ENCODE measurements at regions not wholly inside any gene's neighbourhood (a gene's known extent, or its start where the extent isn't known, plus 50 kb on each side); places are given as distances from the start of the nearest gene placed in this dataset.

DNA sequence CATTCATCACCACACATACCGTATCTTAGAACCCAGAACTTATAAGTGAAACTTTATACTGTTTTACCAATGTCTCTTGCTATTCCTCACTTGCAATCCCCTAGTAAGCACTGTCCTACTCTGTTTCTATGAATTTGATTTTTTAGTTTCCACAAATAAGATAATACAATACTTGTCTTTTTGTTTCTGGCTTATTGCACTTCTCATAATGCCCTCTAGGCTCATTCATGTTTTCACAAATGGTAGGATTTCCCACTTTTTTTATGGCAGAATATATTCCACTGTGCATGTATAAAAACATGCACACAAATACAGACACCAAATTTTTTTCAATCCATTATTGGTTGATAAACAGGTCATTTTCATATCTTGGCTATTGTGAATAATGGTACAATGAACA is 1742.3 kb upstream of the NUDT12 start:
- H3K4me1 ChIP-seq: no peaks in the 10 kb centered on the region
- H3K36me3 ChIP-seq (ENCODE audit: insufficient read depth in 1 of 2, low read depth in 1 of 2): no peaks in the 10 kb centered on the region
- H3K9me3 ChIP-seq: no peaks in the 10 kb centered on the region
- 84 to 100% (median 96%) methylated on average over 1 of the region's 1 CpG for WGBS, 3 donors
- no peak for DNase-seq
- TF ChIP-seq, protein P1, sequence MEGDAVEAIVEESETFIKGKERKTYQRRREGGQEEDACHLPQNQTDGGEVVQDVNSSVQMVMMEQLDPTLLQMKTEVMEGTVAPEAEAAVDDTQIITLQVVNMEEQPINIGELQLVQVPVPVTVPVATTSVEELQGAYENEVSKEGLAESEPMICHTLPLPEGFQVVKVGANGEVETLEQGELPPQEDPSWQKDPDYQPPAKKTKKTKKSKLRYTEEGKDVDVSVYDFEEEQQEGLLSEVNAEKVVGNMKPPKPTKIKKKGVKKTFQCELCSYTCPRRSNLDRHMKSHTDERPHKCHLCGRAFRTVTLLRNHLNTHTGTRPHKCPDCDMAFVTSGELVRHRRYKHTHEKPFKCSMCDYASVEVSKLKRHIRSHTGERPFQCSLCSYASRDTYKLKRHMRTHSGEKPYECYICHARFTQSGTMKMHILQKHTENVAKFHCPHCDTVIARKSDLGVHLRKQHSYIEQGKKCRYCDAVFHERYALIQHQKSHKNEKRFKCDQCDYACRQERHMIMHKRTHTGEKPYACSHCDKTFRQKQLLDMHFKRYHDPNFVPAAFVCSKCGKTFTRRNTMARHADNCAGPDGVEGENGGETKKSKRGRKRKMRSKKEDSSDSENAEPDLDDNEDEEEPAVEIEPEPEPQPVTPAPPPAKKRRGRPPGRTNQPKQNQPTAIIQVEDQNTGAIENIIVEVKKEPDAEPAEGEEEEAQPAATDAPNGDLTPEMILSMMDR (IDR thresholded peaks at IDR 0.05): no peak
- intact Hi-C loops (cut with DNase I): no loop called here
- no peak overlapping the region for H3K27ac ChIP-seq
- ATAC-seq: no peak
- no peaks in the 10 kb centered on the region for H3K27me3 ChIP-seq (ENCODE audit: insufficient read depth in 3 of 3, low read length in 2 of 3)
- no peak overlapping the region for H3K4me3 ChIP-seq

GRCh38 chr5:105288946-105289345 is 1726.4 kb upstream of the NUDT12 start:
- intact Hi-C loops (cut with DNase I): no loop called here
- H3K27ac ChIP-seq: no peak overlapping the region
- H3K27me3 ChIP-seq (ENCODE audit: insufficient read depth in 3 of 3, low read length in 2 of 3): no peaks in the 10 kb centered on the region
- ATAC-seq (peak in 1 of 4 donors; percentile 62), DNase-seq (no peak)
- H3K4me3 ChIP-seq: no peak overlapping the region
- H3K36me3 ChIP-seq (ENCODE audit: insufficient read depth in 1 of 2, low read depth in 1 of 2): no peaks in the 10 kb centered on the region
- no peaks in the 10 kb centered on the region for H3K9me3 ChIP-seq
- TF ChIP-seq, protein P1 (IDR thresholded peaks at IDR 0.05): no peak
- no peaks in the 10 kb centered on the region for H3K4me1 ChIP-seq

- no peak for ATAC-seq
- no peaks in the 10 kb centered on the region for H3K36me3 ChIP-seq (ENCODE audit: insufficient read depth in 1 of 2, low read depth in 1 of 2)
- no peaks in the 10 kb centered on the region for H3K4me1 ChIP-seq
- no peak overlapping the region for H3K27ac ChIP-seq
- H3K4me3 ChIP-seq: no peak overlapping the region
- intact Hi-C loops (cut with DNase I): no loop called here
- DNase-seq: no peak
- TF ChIP-seq, protein P1 (IDR thresholded peaks at IDR 0.05): no peak
- H3K9me3 ChIP-seq: no peaks in the 10 kb centered on the region
- no peaks in the 10 kb centered on the region for H3K27me3 ChIP-seq (ENCODE audit: insufficient read depth in 3 of 3, low read length in 2 of 3)
Measured at GRCh38 chr5:105283134-105283533, 1720.5 kb upstream of the NUDT12 start.

DNA sequence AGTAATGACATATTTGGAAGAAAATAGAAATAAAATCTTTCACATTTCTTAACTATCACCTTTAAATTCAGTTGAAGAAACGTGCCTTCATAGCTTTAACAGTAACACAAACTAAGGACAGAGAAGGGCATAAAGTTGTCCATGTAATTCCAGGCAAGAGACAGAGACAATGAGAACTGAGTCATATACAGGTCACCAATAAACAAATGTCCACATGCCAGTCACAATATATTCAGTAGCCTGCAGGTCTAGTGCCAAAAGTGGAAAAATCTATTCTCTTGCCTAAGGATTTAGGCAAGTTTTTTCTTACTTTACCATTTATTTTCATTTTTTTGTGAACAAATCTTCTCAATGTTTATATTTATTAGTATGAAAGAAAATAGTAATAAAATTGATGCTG is 1711.5 kb upstream of the NUDT12 start:
- Histone ChIP-seq H3K27me3 (ENCODE audit: insufficient read depth in 3 of 3, low read length in 2 of 3) (no peaks in the 10 kb centered on the region), H3K36me3 (ENCODE audit: insufficient read depth in 1 of 2, low read depth in 1 of 2) (no peaks in the 10 kb centered on the region), H3K4me1 (no peaks in the 10 kb centered on the region), H3K4me3 (no peak overlapping the region), H3K9me3 (no peaks in the 10 kb centered on the region), H3K27ac (no peak overlapping the region)
- ATAC-seq (no peak), DNase-seq (no peak)
- intact Hi-C loops (cut with DNase I): no loop called here
- TF ChIP-seq, protein P1 (IDR thresholded peaks at IDR 0.05): no peak
- WGBS, 3 donors: 59 to 67% (median 64%) methylated on average over 1 of the region's 1 CpG

DNA sequence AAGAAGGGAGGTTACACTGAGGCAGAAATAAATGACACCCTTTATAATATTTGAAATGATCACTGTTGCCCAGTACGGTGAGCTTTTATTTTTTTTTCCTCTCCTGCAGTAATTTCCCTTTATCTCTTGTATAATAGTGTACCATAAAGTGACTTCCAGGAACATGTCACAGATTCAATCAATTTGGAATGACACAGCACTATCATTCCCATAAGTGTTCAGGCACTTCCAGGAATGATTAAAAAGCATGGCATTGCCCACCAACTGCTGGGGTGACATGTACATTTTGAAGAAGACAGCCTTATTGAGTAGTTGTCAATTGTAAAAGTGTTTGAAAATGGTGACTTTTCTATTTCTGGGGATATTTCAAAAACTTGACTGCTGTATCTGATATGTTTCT is 1700.9 kb upstream of the NUDT12 start:
- DNase-seq (no peak), ATAC-seq (no peak)
- H3K27ac ChIP-seq: no peak overlapping the region
- H3K27me3 ChIP-seq (ENCODE audit: insufficient read depth in 3 of 3, low read length in 2 of 3): no peaks in the 10 kb centered on the region
- no peaks in the 10 kb centered on the region for H3K4me1 ChIP-seq
- 63 to 71% (median 68%) methylated on average over 1 of the region's 1 CpG for WGBS, 3 donors
- TF ChIP-seq, protein P1 (IDR thresholded peaks at IDR 0.05): no peak
- intact Hi-C loops (cut with DNase I): no loop called here
- H3K4me3 ChIP-seq: no peak overlapping the region
- no peaks in the 10 kb centered on the region for H3K9me3 ChIP-seq
- no peaks in the 10 kb centered on the region for H3K36me3 ChIP-seq (ENCODE audit: insufficient read depth in 1 of 2, low read depth in 1 of 2)
